ENCODE measurements at regions not wholly inside any gene's neighbourhood (a gene's known extent, or its start where the extent isn't known, plus 50 kb on each side); places are given as distances from the start of the nearest gene placed in this dataset.

GRCh38 chr6:77249560-77249959 lies 213.7 kb downstream of the HTR1B start:
- POLR2A ChIA-PET = no interaction called here
- CTCF ChIA-PET = interaction anchor here (0.6 kb wide), 1 partner anchor 49 kb away, joined by 3 read pairs; no protein-coding TSS in a partner anchor
- Histone ChIP-seq H3K27ac (ENCODE audit: low read depth, low read length) (no peak overlapping the region), H3K27me3 (ENCODE audit: control insufficient read depth, insufficient read depth, low read length) (no peaks in the 10 kb centered on the region), H3K9me3 (ENCODE audit: control insufficient read depth, insufficient read depth, low read length) (0 out of 2 replicates have a peak, but pooled peaks cover 4% of the 10 kb centered on the region), H3K4me3 (ENCODE audit: low read depth, low read length) (no peak overlapping the region)
- no peak for TF ChIP-seq CTCF (IDR thresholded peaks at IDR 0.05; ENCODE audit: low read depth, low read length)
- no peak for DNase-seq (ENCODE audit: low read depth, low spot score)

- Histone ChIP-seq H3K9me3 (ENCODE audit: control insufficient read depth, insufficient read depth, low read length) (no peaks in the 10 kb centered on the region; the same call in 1 of the 2 replicates), H3K27ac (ENCODE audit: low read depth, low read length) (no peak overlapping the region), H3K27me3 (ENCODE audit: control insufficient read depth, insufficient read depth, low read length) (no peaks in the 10 kb centered on the region), H3K4me3 (ENCODE audit: low read depth, low read length) (no peak overlapping the region)
- no peak for DNase-seq (ENCODE audit: low read depth, low spot score)
- ChIA-PET POLR2A (no interaction called here), CTCF (no interaction called here)
- TF ChIP-seq CTCF (IDR thresholded peaks at IDR 0.05; ENCODE audit: low read depth, low read length) = no peak
These were observed 218.3 kb downstream of the HTR1B start for GRCh38 chr6:77245026-77245425.

- ChIA-PET POLR2A (no interaction called here), CTCF (interaction anchor here (1.5 kb wide), 1 partner anchor 226 kb away, joined by 3 read pairs; no protein-coding TSS in a partner anchor)
- Histone ChIP-seq H3K9me3 (ENCODE audit: control insufficient read depth, insufficient read depth, low read length) (no peaks in the 10 kb centered on the region), H3K27ac (ENCODE audit: low read depth, low read length) (no peak overlapping the region), H3K27me3 (ENCODE audit: control insufficient read depth, insufficient read depth, low read length) (no peaks in the 10 kb centered on the region), H3K4me3 (ENCODE audit: low read depth, low read length) (no peak overlapping the region)
- no peak for TF ChIP-seq CTCF (IDR thresholded peaks at IDR 0.05; ENCODE audit: low read depth, low read length)
- no peak for DNase-seq (ENCODE audit: low read depth, low spot score)
These were observed 231.6 kb downstream of the HTR1B start for GRCh38 chr6:77231438-77232305.

DNA sequence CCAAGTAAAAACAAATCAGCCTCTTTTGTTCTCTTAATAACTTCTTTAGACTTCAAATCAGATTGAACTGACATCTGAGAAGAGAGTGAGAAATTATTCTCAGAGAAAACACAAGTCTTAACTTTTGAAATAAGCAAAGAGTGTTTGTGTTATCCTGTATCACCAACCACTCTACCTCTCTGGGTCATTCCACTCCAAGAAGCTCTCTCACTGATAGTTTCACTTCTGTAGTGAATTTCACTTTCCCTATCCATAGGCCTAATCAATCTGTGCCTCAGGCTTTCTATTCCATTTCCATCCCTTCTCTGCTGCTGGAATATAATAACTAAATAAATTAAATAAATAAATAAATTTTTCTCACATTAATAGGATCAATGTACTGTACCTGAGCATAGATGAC lies 235.0 kb downstream of the HTR1B start:
- ChIA-PET CTCF (no interaction called here), POLR2A (no interaction called here)
- no peak for DNase-seq (ENCODE audit: low read depth, low spot score)
- H3K9me3 ChIP-seq (ENCODE audit: control insufficient read depth, insufficient read depth, low read length) = no peaks in the 10 kb centered on the region
- no peaks in the 10 kb centered on the region for H3K27me3 ChIP-seq (ENCODE audit: control insufficient read depth, insufficient read depth, low read length)
- TF ChIP-seq CTCF (IDR thresholded peaks at IDR 0.05; ENCODE audit: low read depth, low read length) = no peak
- H3K4me3 ChIP-seq (ENCODE audit: low read depth, low read length) = no peak overlapping the region
- H3K27ac ChIP-seq (ENCODE audit: low read depth, low read length) = no peak overlapping the region

DNA sequence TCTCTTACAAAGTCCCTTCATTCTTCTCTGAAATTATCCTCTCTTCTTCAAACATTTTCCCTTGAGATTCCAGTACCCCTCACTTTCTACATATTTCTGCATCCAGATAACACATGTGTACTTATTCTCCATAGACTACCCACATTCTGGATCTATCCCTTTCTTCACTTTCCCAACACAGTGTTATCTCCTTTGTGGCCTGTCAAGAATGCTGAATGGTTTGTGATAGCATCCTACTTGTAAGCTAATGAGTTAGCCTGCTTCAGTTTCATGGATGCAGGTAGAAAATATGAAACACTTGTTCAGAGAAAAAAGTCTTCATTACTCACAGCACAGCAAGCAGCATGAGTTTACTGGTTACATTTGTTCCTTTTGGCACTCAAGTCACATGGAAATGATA lies 245.4 kb downstream of the HTR1B start:
- Histone ChIP-seq H3K4me3 (ENCODE audit: low read depth, low read length) (no peak overlapping the region), H3K27ac (ENCODE audit: low read depth, low read length) (no peak overlapping the region), H3K27me3 (ENCODE audit: control insufficient read depth, insufficient read depth, low read length) (no peaks in the 10 kb centered on the region), H3K9me3 (ENCODE audit: control insufficient read depth, insufficient read depth, low read length) (no peaks in the 10 kb centered on the region; the same call in 1 of the 2 replicates)
- CTCF ChIA-PET = no interaction called here
- POLR2A ChIA-PET = no interaction called here
- no peak for TF ChIP-seq CTCF (IDR thresholded peaks at IDR 0.05; ENCODE audit: low read depth, low read length)
- no peak for DNase-seq (ENCODE audit: low read depth, low spot score)
